GM11168 (cell line): ENCODE measurements at regions not wholly inside any gene's neighbourhood (a gene's known extent, or its start where the extent isn't known, plus 50 kb on each side); places are given as distances from the start of the nearest gene placed in this dataset.

Experiments
- in situ Hi-C: fragments of 300-500 bp; cut with MboI; formaldehyde crosslinking; loops from one replicate; pipeline ENCODE4 v1.12.0; 2022; ENCODE audit warnings: low sequenced_read_pairs; ENCODE audit not compliant: unreplicated experiment

- in situ Hi-C loops, result no loop called here
Measured at GRCh38 chr5:143515829-143516228, 112.3 kb upstream of the NR3C1 start.

DNA sequence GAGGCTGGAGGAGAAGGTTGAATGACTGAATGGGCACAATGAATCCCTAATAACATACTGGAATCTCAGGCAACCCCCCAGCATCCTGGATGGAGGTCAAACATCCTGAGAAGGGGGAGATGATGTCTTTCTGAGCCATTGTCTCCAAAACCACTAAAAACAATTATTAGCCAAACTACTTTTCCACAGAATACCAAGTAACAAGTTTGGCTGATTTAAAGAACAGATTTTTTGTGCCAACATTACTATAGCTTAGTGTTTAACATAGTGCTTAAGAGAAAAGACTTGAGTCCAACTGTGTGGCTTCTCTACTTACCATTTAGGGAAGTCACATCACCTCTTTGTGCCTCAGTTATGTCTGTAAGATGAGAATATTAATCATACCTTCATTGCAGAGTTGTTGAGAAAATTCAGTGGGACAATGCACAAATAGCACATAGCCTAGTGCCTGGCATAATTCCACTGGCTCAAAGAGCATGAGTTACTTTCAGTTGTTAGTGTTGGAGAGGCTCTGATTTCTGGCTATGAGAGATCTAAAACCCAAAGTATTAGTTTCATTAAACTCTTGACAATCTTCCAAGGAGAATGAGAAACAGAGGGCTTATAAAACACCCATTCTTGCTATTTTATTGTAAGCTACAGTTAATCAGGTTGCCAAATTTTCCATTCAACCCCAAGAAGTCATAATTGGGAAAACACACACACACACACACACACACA, 111.3 kb upstream of the NR3C1 start:
- in situ Hi-C loops, result no loop called here

- in situ Hi-C loops, result no loop called here
Measured at GRCh38 chr5:143513720-143514119, 110.2 kb upstream of the NR3C1 start.

GRCh38 chr5:143511736-143512135, 108.2 kb upstream of the NR3C1 start:
- in situ Hi-C loops, result no loop called here

DNA sequence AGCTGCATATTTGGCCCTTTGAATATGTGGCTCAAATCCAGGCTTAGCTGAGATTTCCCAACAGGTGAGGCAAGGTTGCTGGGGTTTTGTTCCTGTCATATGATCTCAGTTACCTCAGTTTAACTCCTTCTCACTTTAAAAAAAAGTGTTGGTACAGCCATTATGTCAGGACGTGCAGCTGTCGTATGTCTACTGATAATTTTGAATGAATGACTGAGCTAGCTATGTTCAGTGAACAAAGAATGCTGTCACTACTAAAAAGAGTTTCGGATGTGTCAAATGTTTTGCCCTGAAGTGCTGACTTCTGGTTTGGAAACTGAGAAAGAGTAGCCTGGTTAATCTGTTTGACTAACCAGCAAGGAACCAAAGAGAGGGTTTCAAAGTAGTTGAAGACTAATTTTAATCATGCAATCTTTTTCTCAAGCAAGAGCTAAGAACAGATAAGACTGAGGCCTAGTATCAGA, 106.3 kb upstream of the NR3C1 start:
- in situ Hi-C loops, result loop anchor here (5.0 kb wide), 1 partner anchor 237 kb away; no protein-coding TSS in a partner anchor

DNA sequence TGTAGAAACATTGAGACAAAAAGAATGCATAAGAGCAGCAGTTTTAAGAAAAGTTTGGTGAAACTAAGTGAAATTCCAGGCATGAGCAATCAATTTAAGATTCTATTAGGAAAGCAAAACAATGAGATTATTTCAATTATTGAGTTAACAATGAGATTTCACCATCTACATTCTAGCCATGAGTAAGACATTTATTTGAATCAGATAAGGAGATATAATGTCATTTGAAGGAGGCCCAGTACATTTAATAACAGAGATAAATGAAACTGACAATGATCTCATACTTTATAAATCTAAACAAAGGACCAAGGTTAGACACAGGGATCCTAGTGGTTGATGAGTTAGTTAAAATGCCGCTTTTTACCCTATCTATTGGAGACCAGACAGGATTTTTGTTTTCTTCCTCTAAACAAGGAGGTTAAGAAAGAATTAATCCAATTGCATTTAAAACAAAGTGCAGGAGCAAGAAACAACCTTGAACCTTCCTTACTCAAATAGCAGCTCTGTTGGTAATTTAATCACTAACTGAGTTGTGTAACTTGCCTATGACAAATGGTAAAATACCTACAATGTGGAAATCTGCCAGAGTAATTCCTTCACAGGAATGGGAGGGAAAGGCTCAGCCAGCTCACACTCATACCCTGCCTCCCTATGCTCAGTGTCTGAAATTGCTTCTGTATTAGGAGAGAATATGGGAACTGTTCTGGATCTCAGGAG, 103.5 kb upstream of the NR3C1 start:
- in situ Hi-C loops, result loop anchor here (5.0 kb wide), 1 partner anchor 235 kb away; no protein-coding TSS in a partner anchor

DNA sequence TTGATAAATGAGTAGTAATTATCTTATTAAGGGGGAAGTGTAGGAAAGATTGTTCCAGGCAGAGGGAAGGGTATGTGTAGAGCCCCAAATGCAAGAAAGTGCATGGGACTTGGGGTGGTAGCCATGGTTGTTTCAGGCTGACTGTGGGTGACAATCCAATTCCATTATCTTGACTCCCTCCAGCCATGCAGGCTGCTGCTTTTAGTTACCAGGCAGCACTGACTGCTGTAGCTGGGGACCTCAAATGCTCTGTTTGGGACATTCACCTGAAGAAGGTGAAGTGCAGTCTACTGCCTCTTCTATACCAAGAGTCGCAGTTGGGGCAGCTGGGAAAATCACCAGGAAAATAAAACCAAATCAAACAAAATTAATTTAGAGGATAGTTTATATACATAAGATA, 102.4 kb upstream of the NR3C1 start:
- in situ Hi-C loops, result loop anchor here (5.0 kb wide), 1 partner anchor 234 kb away; no protein-coding TSS in a partner anchor

DNA sequence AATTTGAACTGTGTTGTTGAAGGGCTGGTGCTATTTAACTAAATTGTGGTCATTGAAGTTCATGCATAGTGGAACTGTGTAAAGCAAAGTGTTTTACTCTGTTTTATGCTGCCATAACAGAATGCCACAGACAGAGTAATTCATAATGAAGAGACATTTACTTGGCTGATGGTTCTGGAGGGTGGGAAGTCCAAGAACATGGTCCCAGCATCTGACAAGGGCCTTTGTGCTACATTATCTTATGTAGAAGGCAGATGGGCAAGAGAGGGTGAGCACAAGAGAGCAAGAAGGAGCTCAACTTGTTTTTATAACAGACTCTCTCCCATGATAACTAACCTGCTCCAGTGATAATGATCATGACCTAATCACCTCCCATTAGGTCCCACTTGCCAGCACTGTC, 101.9 kb upstream of the NR3C1 start:
- in situ Hi-C loops, result loop anchor here (5.0 kb wide), 1 partner anchor 233 kb away; no protein-coding TSS in a partner anchor

DNA sequence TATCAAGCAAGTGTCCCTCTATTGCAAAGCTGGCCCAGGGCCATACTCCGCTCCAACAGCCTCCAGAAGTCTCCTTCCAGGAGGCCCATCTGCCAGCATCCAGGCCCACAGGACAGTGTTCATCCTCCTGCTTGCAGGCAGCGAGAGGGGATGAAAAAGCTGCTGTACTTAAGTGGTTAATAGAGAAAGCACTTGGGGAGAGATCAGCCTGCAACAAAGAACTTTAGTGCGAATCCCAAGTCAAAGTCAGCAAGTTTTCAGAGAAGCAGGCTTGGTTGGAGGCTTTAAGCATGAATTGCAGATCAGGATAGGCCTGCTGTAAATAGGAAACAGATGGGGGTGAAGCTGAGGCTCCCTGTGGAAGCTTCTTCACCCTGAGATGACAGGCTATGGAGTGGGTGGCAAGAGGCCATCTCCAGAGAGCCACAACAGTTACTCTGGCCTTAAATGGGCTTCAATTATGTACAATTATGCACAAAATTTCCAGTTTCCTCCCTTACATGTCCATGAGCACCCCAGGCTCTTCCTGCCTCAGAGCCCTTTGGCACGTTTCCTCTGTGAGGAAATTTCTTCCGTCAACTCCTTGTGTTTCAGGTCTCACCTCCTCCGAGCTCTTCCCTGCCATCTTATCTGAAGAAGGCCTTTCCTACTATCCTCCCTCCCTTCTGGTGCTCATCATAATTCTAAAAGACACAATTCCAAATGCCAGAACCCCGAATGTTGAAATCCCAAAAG, 98.0 kb upstream of the NR3C1 start:
- in situ Hi-C loops, result no loop called here

DNA sequence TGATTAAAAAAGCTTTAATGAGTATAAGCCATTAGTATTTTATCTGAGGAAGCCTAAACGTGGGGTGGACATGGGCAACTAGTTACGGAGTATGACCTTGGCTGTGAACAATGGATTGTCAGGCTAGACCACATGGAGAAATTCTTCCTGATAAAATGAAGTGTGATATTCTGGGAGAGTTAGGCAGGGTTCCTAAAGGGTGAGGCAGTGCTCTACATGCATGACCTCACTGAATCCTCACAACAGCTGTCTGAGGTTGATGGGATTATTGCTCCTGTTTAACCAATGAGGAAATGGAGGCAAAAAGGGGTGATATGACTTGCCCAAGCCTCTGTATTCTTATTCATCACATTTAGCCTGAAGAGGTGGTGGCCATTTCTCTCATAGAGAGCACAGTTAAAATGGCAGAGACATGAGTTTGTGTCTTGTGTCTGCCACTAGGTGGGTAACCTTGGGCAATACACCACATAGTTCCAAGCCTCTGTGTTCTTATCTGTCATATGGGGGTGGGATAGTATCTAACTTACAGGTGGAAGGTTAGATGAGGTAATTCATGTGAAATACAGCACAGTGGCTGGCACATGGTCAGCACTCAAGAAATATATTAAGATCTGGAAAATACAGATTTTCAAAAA, 96.1 kb upstream of the NR3C1 start:
- in situ Hi-C loops, result no loop called here

GRCh38 chr5:143498821-143499220, 95.3 kb upstream of the NR3C1 start:
- in situ Hi-C loops, result no loop called here

DNA sequence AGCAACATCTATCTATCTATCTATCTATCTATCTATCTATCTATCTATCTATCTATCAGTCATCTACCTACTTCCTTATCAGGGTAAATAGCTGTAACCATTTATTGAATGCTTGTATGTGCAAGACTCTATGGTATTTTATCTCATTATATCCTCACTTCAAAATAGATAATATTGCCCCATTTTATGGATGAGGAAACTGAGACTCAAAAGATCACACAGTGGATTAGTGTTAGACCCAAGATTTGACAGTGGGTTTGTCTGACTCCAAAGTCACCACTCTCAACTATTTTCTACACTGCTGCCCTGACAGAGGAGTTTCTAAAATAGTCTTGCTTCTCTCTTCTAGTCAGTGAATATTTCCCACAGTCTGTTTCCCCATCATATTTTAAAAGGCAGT, 94.3 kb upstream of the NR3C1 start:
- in situ Hi-C loops, result no loop called here

DNA sequence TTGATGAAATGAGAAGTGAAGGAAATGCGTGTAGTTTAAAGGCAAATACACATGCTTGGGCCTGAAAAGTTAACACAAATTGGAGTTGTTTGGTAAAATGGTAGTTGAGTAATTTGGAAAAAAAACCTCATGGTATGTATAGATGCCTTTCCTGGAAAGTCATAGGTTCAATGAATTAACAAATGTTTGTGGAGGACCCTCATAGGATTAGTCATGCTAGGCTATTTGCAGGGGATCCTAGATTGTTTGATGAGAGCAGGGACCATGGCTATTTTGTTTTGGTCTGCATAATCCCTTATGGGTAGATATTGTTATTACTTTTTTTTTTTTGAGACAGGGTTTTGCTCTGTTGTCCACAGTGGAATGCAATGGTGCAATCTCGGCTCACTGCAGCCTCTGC, 93.5 kb upstream of the NR3C1 start:
- in situ Hi-C loops, result no loop called here

- in situ Hi-C loops, result no loop called here
Measured at GRCh38 chr5:143495821-143496275, 92.4 kb upstream of the NR3C1 start.

GRCh38 chr5:143495110-143495509, 91.6 kb upstream of the NR3C1 start:
- in situ Hi-C loops, result no loop called here

GRCh38 chr5:143494595-143494994, 91.1 kb upstream of the NR3C1 start:
- in situ Hi-C loops, result no loop called here

- in situ Hi-C loops, result no loop called here
Measured at GRCh38 chr5:143494162-143494561, 90.7 kb upstream of the NR3C1 start.

DNA sequence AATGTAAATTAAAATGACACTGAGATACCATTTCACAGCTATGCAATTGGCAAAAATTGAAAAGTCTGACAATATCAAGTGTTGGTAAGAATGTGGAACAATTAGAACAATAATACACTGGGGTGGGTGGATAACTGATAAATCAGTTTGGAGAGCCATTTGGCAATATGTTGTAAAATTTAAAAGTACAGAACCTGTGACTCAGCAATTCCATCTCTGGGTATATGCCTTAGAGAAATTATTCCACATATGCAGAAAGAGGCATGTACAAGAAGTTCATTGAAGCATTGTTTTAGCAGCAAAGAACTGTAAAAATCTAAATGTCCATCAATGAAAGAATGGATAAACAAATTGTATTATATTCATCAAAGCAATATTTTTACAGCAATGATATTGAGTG, 89.3 kb upstream of the NR3C1 start:
- in situ Hi-C loops, result no loop called here

DNA sequence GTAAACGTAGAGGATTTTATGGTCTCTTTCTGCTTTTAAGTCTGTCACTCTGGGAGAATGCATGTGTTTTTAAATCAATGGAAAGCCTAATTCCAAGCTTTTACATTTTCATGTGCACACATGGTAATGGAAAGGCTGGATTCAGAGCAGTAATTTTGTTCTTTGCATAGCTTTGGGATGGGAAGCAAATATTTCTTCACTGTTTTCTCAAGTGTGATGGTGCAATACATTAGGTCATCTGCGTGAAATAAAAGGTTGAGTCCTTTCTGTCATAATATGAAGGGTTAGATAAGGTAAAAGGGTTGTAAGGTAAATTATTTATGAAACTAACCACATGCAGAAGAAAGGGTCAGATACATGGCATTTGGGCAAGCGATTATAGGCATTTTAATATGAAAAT, 88.2 kb upstream of the NR3C1 start:
- in situ Hi-C loops, result no loop called here

- in situ Hi-C loops, result no loop called here
Measured at GRCh38 chr5:143488381-143488780, 84.9 kb upstream of the NR3C1 start.
